Right ventricle myocardium inferior (tissue), 1 donor: ENCODE measurements at regions not wholly inside any gene's neighbourhood (a gene's known extent, or its start where the extent isn't known, plus 50 kb on each side); places are given as distances from the start of the nearest gene placed in this dataset.
A peak's percentile ranks its signal among the peaks of the same experiment; 100 is the strongest.

Source experiments
- ATAC-seq: fragments of 200-7000 bp; cut with Tn5 transposase; one replicate; pipeline ENCODE4 v1.9.1; 2020; ENCODE audit warnings: mild to moderate bottlenecking, moderate library complexity
- DNase-seq: peaks from one replicate; pipeline ENCODE4 v3.0.0; 2021; ENCODE audit errors: missing footprints
- intact Hi-C: fragments of 100-400 bp; cut with DNase I; formaldehyde crosslinking; loops from one replicate; pipeline ENCODE4 v1.11.0; 2022
- donor health status: DM: no; HTN: yes; CAD: no; lungs with severe emphysema.

DNA sequence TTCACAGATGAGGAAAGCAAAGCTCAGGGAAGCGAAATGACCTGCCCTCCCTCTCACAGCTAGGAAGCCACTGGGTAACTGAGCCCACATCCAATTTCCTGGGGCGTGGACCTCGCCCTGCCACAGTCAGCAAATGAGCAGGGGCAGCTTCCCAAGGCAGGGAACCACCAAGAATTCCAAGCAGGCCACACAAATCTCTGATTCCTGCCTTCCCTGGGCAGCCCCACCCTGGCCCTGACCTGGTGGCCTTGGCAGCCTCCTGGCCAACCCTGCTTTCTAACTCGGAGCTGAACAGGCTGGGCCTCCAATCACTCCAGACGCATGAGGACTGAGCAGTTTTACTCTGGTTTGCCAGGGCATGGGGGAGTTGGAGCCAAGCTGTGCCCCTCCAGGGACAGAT is 203.7 kb upstream of the TLE3 start:
- ATAC-seq (no peak), DNase-seq (no peak)
- intact Hi-C loops: no loop called here

GRCh38 chr15:70299931-70300869 is 202.5 kb upstream of the TLE3 start:
- intact Hi-C loops: no loop called here
- DNase-seq: no peak

DNA sequence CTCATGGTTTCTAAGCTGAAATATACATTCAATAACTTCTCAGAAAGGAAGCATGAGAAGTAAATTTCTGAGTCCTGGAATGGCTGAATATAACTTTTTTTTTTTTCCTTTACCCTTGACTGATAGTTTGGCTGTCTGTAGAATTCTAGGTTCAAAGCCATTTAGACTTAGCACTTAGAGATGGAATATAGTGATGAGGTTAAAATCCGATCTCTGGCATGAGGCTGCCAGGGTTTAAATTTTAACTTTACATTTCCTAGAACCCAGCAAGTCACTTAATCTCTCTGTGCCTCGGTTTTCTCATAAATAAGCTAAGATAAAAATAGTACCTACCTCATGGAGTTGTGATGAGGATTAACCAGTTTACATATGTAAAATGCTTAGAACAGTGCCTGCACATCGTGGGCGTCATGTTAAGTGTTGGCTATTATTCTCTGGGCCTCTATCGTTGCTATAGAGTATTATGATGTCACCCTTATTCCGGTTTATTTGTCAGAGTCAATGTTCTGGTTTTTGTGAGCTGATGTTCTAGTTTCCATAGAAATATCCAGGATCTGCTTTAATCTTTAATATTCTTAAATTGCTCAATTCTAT is 199.8 kb upstream of the TLE3 start:
- DNase-seq (no peak), ATAC-seq (no peak)
- intact Hi-C loops: no loop called here

More at GRCh38 chr15:70299931-70300869, 202.5 kb upstream of the TLE3 start:
- no peak for ATAC-seq

DNA sequence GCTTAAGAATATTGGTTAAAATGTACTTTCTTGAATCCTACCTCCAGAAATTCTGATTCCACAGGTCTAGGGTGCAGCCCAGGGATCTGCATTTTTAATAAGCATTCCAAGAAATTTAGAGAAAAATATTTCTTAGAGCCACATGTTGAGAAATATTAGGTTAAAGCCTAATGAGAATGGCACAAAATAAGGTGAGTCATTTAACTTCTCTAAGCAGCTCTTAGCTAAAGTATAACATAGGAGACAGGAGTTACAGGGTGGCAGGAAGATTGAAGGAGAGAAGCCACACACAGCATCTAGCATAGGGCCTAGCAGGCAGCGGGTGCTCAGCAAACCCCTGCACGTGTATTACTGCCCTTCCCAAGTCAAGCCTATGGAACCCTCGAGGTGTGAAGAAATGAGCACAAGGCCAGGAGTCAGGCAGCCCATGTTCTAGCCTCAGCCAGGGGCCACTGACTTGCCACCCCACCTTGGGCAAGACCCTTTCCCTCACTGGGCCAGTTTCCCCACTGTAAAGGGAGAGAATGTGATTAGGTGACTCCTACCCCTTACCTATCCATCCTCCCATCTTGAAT is 197.1 kb upstream of the TLE3 start:
- DNase-seq (no peak), ATAC-seq (no peak)
- intact Hi-C loops: no loop called here

- intact Hi-C loops: no loop called here
- DNase-seq: no peak
- ATAC-seq: no peak
These were observed 196.1 kb upstream of the TLE3 start for GRCh38 chr15:70293591-70294470.

DNA sequence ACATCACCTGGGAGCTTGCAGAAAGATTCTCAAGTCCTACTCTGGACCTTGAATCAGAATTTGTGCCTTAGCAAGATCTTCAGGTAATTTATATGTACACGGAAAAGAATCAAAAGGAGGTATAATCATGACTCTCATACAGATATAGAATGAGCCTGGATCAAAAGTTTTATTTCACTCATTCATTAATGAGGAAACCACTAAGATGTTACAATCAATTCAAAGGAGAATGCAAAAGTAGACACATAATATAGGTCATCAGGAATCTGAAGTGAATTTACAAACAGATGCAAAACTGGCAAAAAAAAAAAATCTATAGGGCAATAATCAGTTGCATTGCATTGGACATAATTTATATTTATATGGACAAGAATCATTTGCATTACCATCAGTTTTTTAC is 195.4 kb upstream of the TLE3 start:
- no peak for DNase-seq
- intact Hi-C loops: no loop called here
- no peak for ATAC-seq

GRCh38 chr15:70292076-70292760 is 194.5 kb upstream of the TLE3 start:
- ATAC-seq (no peak), DNase-seq (no peak)
- intact Hi-C loops: no loop called here

- intact Hi-C loops: no loop called here
- no peak for ATAC-seq
- DNase-seq: no peak
These were observed 193.8 kb upstream of the TLE3 start for GRCh38 chr15:70291305-70292075.

GRCh38 chr15:70290708-70291107 is 193.0 kb upstream of the TLE3 start:
- no peak for DNase-seq
- intact Hi-C loops: no loop called here
- ATAC-seq: no peak

- ATAC-seq: no peak
- intact Hi-C loops: no loop called here
These were observed 191.7 kb upstream of the TLE3 start for GRCh38 chr15:70289191-70289955.

GRCh38 chr15:70286113-70286806 is 188.5 kb upstream of the TLE3 start:
- no peak for DNase-seq
- intact Hi-C loops: no loop called here
- no peak for ATAC-seq

More at GRCh38 chr15:70289191-70289955, 191.7 kb upstream of the TLE3 start:
- DNase-seq: no peak

GRCh38 chr15:70284438-70285214 is 186.9 kb upstream of the TLE3 start:
- peak; percentile 73 for ATAC-seq
- DNase-seq: no peak
- intact Hi-C loops: no loop called here

- intact Hi-C loops: no loop called here
- no peak for DNase-seq
- no peak for ATAC-seq
These were observed 185.8 kb upstream of the TLE3 start for GRCh38 chr15:70283511-70283910.

DNA sequence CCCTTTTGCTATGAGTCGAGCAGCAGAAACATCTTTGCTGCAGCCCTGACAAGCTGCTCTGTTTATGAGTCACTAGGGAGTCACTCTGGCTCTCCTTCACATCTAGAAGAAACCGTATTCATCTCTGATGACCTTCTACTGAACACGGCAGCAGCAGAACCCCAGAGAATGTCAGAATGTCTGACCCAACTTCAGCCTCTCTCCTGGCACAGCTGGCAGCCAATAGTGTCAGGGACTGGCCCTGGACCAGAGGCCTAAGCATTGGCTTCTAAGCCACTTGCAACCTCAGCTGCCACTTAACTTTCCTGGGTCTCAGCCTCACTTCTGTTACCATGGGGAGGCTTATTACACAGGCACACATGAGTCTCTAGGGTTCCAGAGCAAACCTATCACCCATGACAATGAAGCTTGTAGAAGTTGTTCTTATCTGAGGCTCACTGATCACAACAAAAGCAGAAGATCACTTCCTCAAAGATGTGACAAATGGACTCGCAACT is 184.1 kb upstream of the TLE3 start:
- intact Hi-C loops: no loop called here
- DNase-seq: no peak
- peak; percentile 56 for ATAC-seq

GRCh38 chr15:70281261-70281810 is 183.6 kb upstream of the TLE3 start:
- ATAC-seq: no peak
- intact Hi-C loops: no loop called here
- DNase-seq: no peak
